GM19043 (cell line): ENCODE measurements at regions not wholly inside any gene's neighbourhood (a gene's known extent, or its start where the extent isn't known, plus 50 kb on each side); places are given as distances from the start of the nearest gene placed in this dataset.
A peak's percentile ranks its signal among the peaks of the same experiment; 100 is the strongest.

ENCODE experiments used
- ATAC-seq: cut with Tn5 transposase; IDR thresholded peaks from one replicate; pipeline ENCODE4 v1.9.1; 2021; ENCODE audit warnings: low read depth; ENCODE audit not compliant: unreplicated experiment

DNA sequence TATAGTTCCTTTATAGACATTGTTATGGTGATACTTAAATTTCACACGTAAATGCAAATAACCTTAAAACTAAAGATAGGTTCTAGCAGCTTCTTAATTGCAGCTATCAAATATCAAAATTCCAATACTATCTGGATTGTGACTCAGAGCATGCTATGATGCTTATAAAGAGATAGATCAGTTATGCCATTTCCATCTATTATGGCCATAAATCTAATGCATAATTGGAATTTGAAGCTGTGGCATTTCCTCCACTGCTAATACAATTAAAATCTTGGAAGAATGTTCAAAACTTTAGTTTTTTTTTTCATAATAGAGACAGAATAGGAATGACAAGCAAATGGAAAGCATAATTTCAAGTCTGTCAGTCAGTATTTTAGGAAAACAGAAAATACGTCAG is 220.8 kb upstream of the GALNT5 start:
- no peak for ATAC-seq

DNA sequence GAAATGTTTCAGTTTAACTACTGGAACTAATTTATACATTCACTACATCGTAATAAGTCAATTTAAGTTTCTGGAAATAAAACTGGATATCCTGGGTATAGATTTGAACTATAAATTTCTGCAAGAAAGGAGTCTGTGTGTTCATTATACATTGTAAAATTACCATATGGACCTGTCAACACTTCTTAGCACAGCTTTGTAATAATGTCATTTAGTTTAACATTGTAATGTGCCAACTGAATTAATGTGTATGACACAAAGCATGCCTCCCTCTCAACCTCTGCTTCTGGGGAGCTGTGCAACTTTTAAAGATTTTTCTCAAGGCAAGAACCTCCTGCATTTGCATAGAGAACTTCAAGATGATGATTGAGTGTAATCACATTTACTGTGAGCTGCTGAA is 213.7 kb upstream of the GALNT5 start:
- no peak for ATAC-seq

- ATAC-seq, result no peak
Measured at GRCh38 chr2:157046396-157046795, 211.1 kb upstream of the GALNT5 start.

DNA sequence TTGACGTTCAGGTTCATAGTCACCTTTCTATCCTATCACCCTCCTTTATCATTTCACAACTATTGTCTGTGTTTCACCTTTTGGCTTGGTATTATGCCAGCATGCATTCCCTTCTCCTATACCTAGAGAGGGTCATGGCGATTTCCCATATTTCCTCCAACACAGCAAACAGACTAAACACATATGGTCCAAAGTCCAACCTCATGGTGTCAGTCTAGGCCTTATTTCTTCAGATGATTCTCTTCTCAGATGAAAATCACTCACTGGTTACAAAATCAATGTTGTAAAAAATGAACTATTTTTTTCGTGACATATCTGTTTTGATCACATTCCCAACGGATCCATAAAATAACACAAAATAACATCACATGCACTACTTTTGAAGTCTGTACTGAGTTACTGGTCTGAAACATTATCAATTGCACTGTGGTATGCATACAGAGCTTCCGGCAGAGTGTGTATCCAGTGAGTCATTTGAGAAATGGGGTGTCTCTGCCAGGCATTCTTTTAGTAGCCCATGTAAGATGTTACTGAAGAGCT is 204.8 kb upstream of the GALNT5 start:
- no peak for ATAC-seq

- ATAC-seq, result no peak
Measured at GRCh38 chr2:157053876-157054275, 203.6 kb upstream of the GALNT5 start.

GRCh38 chr2:157055660-157056199 is 201.8 kb upstream of the GALNT5 start:
- no peak for ATAC-seq

DNA sequence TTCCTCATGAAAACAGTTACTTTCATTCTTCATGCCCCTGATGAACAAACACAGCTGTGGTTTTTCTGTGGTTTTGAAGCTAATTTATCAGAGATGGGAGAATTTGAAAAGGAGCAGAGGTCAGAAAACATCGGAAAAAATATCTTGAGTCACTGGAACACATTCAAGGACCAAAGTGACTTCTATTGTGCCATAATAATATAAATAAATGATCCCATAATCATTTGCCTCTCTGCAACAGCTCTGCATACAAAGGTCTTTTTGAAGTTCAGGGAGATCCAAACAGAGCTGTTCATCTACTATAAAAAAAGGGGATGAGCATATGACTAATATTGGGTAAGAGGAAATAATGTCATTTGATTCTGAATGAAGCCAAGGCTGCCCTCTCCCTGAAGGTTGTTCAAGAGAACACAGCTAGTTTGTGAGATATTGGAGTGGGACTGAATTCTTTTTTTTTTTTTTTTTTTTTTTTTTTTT is 201.3 kb upstream of the GALNT5 start:
- ATAC-seq, result no peak

DNA sequence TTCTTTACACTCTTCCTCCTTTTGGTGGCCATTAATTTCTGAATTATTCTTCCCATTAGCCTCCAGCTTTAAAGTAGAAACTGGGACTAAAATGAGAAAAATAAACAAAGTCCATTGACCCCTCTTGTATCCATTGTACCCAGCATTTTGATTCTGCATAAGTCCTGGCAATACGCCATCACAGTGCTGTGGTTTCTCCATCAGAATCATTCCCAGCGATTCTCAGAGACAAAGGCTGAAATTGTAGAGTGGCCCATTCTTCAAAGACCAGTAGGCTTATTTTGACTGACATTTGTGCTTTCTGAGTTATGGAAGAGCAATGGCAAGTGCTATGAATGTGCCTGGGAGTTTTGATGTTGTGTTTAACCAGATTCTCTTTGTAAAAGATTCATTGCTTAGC is 199.3 kb upstream of the GALNT5 start:
- ATAC-seq, result no peak

DNA sequence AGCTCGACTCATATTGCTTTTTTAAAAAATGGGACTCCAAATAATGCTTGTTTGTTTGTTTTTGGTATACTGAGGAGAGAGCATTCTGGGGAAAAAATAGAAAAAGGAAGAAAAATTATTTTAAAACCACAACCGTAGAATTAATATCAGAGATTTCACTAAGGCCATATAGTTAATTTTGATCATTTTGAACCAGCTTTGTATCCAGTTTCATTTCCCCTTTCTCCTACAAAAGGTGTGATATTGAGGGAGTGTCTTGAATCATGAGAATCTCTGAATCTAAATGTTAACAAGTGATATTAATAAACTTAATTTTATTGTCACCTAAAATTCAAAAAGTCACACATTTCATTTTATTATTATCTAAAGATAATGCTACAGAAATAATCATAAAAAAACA is 198.5 kb upstream of the GALNT5 start:
- ATAC-seq, result no peak

GRCh38 chr2:157061799-157062198 is 195.7 kb upstream of the GALNT5 start:
- ATAC-seq, result peak; percentile 80

- ATAC-seq, result no peak
Measured at GRCh38 chr2:157067562-157067961, 189.9 kb upstream of the GALNT5 start.

- ATAC-seq, result no peak
Measured at GRCh38 chr2:157068237-157068636, 189.3 kb upstream of the GALNT5 start.

DNA sequence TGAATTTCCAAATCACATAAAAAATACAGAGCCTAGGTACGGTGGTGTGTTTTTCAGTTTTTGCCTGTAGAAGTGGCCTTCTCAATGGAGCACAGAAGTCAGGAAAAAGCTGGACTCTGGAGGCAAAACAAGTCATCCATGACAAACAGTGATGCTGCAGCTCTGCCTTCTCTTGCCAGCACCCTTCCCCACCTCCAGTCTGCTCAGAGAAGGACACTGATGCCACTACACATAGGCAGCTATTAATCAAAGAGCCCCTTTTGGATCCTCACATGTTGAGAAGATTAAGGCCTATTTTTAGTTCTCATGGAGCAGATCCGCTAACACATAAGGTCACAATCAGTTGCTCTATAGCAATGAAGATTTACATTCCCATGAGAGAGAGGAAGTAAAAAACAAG is 181.6 kb upstream of the GALNT5 start:
- no peak for ATAC-seq

- no peak for ATAC-seq
Measured at GRCh38 chr2:157076526-157077161, 180.9 kb upstream of the GALNT5 start.

DNA sequence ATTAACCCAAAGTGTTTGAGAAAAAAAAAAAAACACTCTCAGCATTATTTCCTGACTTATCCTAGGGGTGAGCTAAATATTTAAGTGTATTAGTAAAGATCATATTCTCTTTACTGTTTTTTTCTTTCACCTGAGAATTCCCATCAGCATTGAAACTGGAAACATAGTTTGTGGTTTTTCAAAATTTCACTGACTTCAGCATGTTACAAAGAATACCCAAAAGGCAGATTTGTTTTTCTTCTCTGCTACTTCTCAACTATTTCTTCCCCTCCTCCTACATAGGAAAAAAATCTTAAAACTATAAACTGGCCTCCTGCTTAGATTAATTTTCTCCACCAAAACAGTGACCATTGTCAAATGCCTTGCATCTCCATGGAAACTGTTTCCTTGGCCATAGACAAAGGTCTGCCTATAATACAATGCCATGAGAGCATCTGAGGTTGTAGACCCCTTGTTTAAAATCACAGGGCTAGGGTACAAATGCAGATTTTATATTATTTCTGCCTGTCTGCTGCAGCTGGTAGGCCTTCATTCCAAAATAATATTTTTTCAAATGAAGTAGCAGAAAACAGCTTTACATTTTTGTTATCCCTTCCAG is 179.7 kb upstream of the GALNT5 start:
- no peak for ATAC-seq

DNA sequence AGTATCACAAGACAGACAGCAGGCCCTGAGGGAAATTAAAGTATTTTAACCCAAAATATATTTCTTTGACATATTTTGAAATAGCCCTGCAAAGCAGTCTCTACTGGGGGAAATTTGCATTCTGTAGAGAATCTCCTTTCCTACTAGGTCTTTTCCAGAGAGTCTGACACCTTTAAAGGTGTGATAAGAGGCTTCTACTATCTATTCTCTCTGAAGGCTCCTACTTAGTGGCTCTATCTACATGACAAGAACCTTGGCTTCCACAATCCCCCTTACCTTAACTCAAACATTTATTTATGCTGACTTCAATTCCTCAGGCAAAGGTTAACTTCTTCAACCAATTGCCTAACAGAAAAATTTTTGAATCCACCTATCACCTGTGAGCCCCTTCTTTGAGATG is 174.6 kb upstream of the GALNT5 start:
- ATAC-seq, result no peak

DNA sequence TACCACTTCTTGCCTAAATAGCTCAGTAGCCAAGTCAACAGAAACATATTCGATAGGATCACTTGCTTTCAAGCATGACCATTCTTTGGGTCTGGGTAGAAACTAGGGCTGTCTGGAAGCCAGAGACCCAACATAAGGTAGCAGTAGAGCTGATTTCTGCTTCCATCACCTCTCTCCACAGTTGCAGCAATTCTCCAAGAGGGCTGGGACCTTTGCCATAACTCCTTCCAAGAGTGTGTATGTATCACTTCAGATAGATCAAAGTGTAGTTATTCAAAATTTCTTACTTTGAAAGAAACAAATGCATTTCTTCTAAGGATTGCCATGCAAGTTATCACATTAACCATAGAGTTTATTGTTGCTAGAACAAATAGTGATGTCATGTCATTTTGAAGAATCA is 172.0 kb upstream of the GALNT5 start:
- ATAC-seq, result no peak

DNA sequence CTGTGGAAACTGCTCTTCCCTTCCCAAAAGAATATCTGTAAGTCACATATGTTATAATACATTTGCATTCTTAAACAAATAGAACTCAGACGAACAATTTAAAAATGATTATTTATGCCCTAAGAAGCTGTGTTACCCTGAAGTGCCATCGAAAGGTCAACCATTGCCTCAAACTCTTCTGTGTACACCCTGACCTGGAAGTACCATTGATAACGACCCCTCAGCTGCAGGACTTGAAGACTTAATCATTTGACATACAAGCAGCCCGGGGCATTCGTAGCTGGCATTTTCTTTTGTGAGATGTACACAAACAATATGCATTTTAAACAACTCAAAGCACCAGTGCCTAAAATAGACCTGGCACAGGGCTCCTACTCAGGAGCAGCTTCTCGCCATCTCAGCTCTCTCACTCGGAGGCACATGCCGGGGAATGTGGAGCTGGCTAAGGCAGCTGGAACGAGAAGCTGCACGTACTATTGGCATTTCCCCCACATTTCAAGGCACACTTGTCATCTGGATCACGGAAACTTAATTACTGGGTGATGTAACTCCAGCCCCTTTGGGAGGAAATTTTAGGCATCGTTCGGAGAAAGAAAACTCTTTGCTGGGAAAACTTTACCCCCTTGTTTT is 170.0 kb upstream of the GALNT5 start:
- no peak for ATAC-seq

DNA sequence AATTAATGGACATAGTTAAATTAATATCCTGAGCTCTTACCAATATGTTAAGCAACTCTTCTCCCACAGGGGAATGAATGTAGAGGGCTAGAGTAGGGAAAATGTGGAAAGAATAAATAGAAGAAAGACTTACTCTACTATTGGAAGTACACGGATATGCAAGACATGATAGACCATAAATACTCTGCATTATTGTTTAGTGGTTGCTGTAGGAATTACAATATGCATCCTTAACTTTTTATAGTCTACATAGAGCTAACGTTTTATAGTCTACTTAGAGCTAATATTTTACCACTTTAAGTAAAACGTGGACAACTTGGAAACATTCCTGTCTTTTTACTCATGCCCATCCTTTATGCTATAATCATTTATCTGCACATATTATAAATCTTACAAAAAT is 163.8 kb upstream of the GALNT5 start:
- no peak for ATAC-seq

- ATAC-seq, result no peak
Measured at GRCh38 chr2:157105372-157105771, 152.1 kb upstream of the GALNT5 start.

GRCh38 chr2:157106950-157107349 is 150.6 kb upstream of the GALNT5 start:
- ATAC-seq, result no peak

- no peak for ATAC-seq
Measured at GRCh38 chr2:157107460-157107859, 150.0 kb upstream of the GALNT5 start.
